ENCODE measurements at regions not wholly inside any gene's neighbourhood (a gene's known extent, or its start where the extent isn't known, plus 50 kb on each side); places are given as distances from the start of the nearest gene placed in this dataset.

DNA sequence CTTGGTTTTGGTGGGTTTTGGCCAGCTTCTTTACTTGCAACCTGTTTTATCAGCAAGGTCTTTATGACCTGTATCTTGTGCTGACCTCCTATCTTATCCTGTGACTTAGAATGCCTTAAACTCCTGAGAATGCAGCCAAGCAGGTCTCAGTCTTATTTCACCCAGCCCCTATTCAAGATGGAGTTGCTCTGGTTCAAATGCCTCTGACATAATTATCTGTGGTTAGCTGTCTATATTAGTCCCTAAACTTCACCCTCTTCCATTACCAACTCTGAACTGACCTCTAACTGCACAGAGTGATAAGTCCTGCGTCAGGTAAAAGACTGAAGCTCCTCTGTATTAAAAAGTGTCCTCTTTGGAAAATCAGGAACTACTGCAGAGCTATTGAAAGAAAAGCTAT lies 61.9 kb upstream of the CD96 start:
- no peak overlapping the region for H3K27ac Mint-ChIP-seq
- H3K9me3 Mint-ChIP-seq, result no peaks in the 10 kb centered on the region
- H3K27me3 Mint-ChIP-seq, result peaks cover 7 to 12% of the 10 kb centered on the region in 2 donors
- no peak for DNase-seq (ENCODE audit: low spot score)
- ATAC-seq, result no peak
- H3K4me3 Mint-ChIP-seq, result no peak overlapping the region
- no peaks in the 10 kb centered on the region for H3K36me3 Mint-ChIP-seq
- H3K4me1 Mint-ChIP-seq (ENCODE audit: low read depth in 2 of 2), result no peaks in the 10 kb centered on the region

DNA sequence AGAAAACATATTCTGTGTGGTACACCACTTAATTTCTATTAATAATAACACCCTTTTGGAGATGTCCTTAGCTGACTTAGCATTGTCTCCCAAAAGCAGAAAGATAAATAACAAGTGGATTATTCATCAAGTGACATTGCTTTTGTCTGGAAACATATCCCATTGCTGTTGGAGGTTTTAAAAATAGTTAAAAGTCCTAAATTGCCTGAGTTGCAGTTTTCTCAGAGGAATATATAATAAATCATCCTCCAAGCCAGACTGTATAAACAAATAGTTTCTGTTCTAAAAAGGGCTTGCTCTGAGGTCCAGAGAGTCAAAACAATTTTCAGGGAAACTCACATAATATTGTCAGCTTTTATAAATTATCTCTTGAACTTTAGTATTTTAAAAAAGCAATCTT lies 60.4 kb upstream of the CD96 start:
- H3K4me3 Mint-ChIP-seq, result no peak overlapping the region
- no peaks in the 10 kb centered on the region for H3K9me3 Mint-ChIP-seq
- DNase-seq (ENCODE audit: low spot score) (no peak), ATAC-seq (no peak)
- H3K27me3 Mint-ChIP-seq, result peaks cover 7 to 17% of the 10 kb centered on the region in 2 donors
- no peak overlapping the region for H3K27ac Mint-ChIP-seq
- H3K4me1 Mint-ChIP-seq (ENCODE audit: low read depth in 2 of 2), result no peaks in the 10 kb centered on the region
- H3K36me3 Mint-ChIP-seq, result no peaks in the 10 kb centered on the region

DNA sequence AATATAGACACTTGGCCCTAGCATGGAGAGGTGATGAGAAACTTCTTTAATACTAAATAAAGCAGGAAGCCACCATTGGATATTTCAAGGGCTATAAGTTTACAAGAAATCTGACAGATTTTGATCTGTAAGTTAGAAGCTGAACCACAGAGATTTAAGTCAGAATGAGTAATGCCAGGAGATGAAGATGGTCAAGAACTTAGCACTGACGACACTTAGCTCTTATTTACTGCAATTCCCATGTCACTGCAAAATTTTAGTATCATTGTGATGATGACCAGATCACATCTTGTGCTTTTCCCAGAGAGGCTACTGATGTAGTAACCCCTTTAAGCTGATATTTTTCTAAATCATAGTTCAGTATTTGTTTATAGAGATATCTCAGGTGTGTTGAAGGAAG lies 59.4 kb upstream of the CD96 start:
- H3K27ac Mint-ChIP-seq, result no peak overlapping the region
- no peaks in the 10 kb centered on the region for H3K4me1 Mint-ChIP-seq (ENCODE audit: low read depth in 2 of 2)
- ATAC-seq (no peak), DNase-seq (ENCODE audit: low spot score) (no peak)
- H3K4me3 Mint-ChIP-seq, result no peak overlapping the region
- H3K9me3 Mint-ChIP-seq, result no peaks in the 10 kb centered on the region
- peaks cover 7 to 14% of the 10 kb centered on the region in 2 donors for H3K27me3 Mint-ChIP-seq
- no peaks in the 10 kb centered on the region for H3K36me3 Mint-ChIP-seq

DNA sequence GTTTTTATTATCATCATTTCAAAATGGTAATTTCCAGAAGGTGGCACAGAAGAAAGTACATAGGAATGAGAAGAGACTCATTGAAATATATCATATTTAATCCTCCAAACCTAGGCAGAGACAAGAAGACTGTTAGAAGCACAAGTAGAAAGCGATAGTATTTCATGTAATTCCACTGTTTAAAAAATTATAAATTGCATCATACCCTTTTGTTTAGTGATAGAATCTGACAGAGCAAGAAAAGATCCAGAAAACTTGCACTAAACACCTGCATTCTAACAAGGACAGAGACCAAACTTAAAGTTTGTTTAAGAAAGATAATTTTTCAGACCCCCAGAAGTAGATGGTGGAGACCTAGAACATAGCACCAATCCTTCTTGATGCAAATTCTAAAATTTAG lies 56.9 kb upstream of the CD96 start:
- no peaks in the 10 kb centered on the region for H3K9me3 Mint-ChIP-seq
- DNase-seq (ENCODE audit: low spot score) (no peak), ATAC-seq (no peak)
- no peak overlapping the region for H3K4me3 Mint-ChIP-seq
- H3K27me3 Mint-ChIP-seq, result peaks cover 7 to 11% of the 10 kb centered on the region in 2 donors
- no peaks in the 10 kb centered on the region for H3K4me1 Mint-ChIP-seq (ENCODE audit: low read depth in 2 of 2)
- no peak overlapping the region for H3K27ac Mint-ChIP-seq
- H3K36me3 Mint-ChIP-seq, result peaks cover 5% of the 10 kb centered on the region

All from natural killer cell treated with Interleukin-12 subunit alpha and Interleukin-12 subunit beta and Interleukin-15 and Interleukin-18, amount 100 ng/mL, for 72 hours (primary cell).